ENCODE measurements at regions not wholly inside any gene's neighbourhood (a gene's known extent, or its start where the extent isn't known, plus 50 kb on each side); places are given as distances from the start of the nearest gene placed in this dataset.

- H3K4me3 ChIP-seq (replicated peaks; ENCODE audit: low read depth, low read length) = no peak overlapping the region
- TF ChIP-seq CTCF (IDR thresholded peaks at IDR 0.05; ENCODE audit: low read length, missing control alignments) = no peak
- no peak for DNase-seq (ENCODE audit: low read depth)
Observed at GRCh38 chr2:18396329-18397010, 164.0 kb downstream of the RDH14 start.

- no peak for TF ChIP-seq CTCF (IDR thresholded peaks at IDR 0.05; ENCODE audit: low read length, missing control alignments)
- DNase-seq (ENCODE audit: low read depth) = no peak
- no peak overlapping the region for H3K4me3 ChIP-seq (replicated peaks; ENCODE audit: low read depth, low read length)
Observed at GRCh38 chr2:18395555-18395954, 164.9 kb downstream of the RDH14 start.

- no peak overlapping the region for H3K4me3 ChIP-seq (replicated peaks; ENCODE audit: low read depth, low read length)
- DNase-seq (ENCODE audit: low read depth) = peak; percentile 88
- peak; percentile 95 for TF ChIP-seq CTCF (IDR thresholded peaks at IDR 0.05; ENCODE audit: low read length, missing control alignments)
Observed at GRCh38 chr2:18387441-18388206, 172.8 kb downstream of the RDH14 start.

- no peak overlapping the region for H3K4me3 ChIP-seq (replicated peaks; ENCODE audit: low read depth, low read length)
- no peak for DNase-seq (ENCODE audit: low read depth)
- TF ChIP-seq CTCF (IDR thresholded peaks at IDR 0.05; ENCODE audit: low read length, missing control alignments) = no peak
Observed at GRCh38 chr2:18384242-18384641, 176.2 kb downstream of the RDH14 start.

- no peak overlapping the region for H3K4me3 ChIP-seq (replicated peaks; ENCODE audit: low read depth, low read length)
- TF ChIP-seq CTCF (IDR thresholded peaks at IDR 0.05; ENCODE audit: low read length, missing control alignments) = no peak
- no peak for DNase-seq (ENCODE audit: low read depth)
Observed at GRCh38 chr2:18381386-18381785, 179.1 kb downstream of the RDH14 start.

GRCh38 chr2:18380321-18380720, 180.1 kb downstream of the RDH14 start:
- peak; percentile 35 for DNase-seq (ENCODE audit: low read depth)
- H3K4me3 ChIP-seq (replicated peaks; ENCODE audit: low read depth, low read length) = no peak overlapping the region
- no peak for TF ChIP-seq CTCF (IDR thresholded peaks at IDR 0.05; ENCODE audit: low read length, missing control alignments)

Measured in fibroblast of pulmonary artery (primary cell).